SIG-M5 treated with dmso at 0.1 percent for 504 hours (cell line): ENCODE measurements at regions not wholly inside any gene's neighbourhood (a gene's known extent, or its start where the extent isn't known, plus 50 kb on each side); places are given as distances from the start of the nearest gene placed in this dataset.
"Not testable (repeated sequence)": the region's sequence is repeated elsewhere in the genome, so short reads cannot be mapped to it uniquely, and the experiment has no call there.

Source experiments
- DNase-seq: peaks from one replicate; lab custom pipeline; 2025; ENCODE audit not compliant: unreplicated experiment; lab: John Stamatoyannopoulos, UW

DNA sequence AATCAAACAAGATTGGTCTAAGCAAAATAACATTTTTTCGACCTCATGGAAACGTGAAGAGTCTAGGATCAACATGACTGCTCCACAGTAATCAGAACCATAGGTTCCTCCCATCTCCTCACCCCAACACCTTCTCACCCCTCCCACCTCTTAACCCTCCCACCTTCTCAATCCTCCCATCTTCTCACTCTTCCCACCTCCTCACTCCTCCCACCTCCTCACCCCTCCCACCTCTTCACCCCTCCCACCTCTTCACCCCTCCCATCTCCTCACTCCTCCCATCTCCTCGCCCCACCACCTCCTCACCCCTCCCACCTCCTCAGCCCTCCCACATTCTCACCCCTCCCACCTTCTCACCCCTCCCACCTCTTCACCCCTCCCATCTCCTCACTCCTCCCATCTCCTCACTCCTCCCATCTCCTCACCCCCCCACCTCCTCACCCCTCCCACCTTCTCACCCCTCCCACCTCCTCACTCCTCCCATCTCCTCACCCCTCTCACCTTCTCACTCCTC, 567.4 kb downstream of the C6orf118 start:
- DNase-seq, result no peak

DNA sequence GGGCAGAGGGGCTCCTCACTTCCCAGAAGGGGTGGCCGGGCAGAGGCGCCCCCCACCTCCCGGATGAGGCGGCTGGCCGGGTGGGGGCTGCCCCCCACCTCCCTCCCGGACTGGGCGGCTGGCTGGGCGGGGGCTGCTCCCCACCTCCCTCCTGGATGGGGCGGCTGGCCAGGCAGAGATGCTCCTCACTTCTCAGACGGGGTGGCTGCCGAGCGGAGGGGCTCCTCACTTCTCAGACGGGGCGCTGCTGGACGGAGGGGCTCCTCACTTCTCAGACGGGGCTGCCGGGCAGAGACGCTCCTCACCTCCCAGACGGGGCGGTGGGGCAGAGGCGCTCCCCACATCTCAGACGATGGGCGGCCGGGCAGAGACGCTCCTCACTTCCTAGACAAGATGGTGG, 573.3 kb downstream of the C6orf118 start:
- DNase-seq, result not testable (repeated sequence)

DNA sequence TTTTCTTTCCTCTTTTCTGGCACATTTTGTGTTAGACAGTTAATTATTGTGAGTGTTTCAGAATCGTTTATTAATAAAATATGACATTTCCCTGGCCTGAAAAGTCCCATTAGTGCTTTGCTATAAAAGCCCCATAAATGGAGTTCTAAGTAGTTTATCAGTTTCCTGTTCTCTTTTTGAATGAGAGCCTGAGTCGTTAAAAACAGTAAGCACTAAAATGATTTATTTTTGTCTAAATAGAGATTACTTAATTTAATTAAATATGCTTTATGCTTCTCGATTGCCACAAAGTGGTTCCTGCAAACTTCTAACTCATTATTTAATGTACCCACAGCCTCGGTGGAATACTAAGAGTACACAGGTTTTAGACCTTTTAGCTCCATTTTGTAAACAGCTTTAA, 577.9 kb downstream of the C6orf118 start:
- no peak for DNase-seq

DNA sequence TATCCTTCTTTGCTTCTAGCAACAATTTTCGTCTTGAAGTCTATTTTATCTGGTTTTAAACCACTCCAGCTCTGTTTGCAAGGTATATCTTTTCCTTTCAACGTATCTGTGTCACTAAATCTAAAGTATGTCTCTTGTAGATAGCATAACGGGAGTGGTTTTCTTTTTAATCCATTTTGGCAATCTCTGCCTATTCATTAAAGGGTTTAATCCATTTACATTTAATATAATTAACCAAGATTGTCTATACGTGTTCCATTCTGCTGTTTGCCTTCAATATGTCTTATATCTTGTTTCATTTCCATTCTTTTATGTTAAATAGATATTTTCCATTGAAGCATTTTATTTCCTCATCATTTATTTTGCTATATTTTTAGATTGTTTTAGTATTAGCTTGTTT, 587.9 kb downstream of the C6orf118 start:
- no peak for DNase-seq

DNA sequence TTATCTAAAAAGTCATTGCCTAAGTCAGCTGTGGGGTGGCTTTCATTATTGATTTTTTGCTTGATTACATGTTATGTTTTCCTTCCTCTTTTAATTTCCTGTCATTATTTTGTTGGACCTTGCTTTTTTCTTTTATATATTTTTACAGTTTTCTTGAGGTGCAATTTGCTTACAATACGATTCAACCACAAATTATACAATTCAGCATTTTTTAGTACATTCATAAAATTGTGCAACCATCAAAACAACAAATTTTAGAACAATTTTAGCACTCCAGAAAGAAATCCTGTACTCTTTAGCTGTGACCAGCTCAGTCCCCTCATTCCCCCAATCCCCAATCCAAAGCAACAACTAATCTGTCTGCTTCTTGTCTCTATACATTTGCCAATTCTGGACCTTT, 608.9 kb downstream of the C6orf118 start:
- DNase-seq, result no peak

DNA sequence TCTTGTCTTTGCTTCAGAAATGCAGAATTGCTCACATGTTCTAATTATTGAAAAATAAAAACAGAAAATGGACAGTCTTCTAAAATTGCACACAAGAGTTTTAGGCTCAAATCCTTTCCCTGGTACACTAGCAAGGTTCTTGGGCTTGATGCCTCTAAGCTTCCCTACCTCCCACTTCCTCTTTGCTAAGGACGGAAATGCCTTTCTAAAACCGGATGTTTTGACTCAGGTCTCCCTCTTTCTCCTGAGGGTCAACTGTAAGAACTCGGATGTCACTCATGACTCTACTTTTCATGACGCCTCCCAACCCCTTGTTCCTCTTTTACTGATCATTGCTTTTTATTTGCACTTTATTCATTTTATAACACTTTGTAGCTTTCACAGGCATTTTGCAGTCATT, 613.5 kb downstream of the C6orf118 start:
- no peak for DNase-seq

DNA sequence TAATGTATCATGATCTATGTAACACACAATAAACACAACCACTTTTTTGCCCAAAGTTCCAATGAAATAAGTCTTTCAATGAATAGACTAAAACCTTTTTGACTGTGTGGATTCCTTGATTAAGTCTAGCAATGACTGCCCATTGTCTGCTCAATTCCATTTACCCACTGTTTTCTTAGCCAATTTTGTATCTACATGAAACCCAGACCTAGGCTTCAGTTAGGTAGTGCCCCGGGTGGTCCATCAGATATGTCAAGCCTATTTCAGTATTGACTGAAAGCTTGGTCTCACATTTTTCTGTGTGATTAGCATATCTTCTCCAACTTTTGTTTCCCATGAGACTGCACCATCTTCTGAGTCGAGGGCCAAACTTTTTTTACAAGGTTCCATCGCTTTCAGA, 615.0 kb downstream of the C6orf118 start:
- DNase-seq, result no peak

DNA sequence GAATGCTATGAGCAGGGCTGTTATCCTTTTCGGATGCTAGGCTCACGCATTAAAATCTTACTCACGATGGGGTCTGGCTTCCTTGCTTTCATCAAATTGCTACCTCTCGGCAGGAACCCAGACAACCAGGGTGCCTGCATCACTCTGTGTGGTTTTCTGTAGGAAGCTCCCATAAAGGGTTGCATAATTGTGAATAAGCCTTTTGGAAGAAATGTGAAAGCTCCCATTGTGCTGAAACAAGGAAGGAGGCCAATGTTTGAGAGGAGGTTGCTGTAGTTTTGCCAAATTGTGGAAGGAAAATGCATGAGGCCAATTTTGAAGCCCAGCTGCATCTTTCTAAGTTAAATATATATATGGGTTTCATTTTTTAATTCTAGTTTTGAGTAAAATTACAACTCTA, 615.5 kb downstream of the C6orf118 start:
- no peak for DNase-seq

DNA sequence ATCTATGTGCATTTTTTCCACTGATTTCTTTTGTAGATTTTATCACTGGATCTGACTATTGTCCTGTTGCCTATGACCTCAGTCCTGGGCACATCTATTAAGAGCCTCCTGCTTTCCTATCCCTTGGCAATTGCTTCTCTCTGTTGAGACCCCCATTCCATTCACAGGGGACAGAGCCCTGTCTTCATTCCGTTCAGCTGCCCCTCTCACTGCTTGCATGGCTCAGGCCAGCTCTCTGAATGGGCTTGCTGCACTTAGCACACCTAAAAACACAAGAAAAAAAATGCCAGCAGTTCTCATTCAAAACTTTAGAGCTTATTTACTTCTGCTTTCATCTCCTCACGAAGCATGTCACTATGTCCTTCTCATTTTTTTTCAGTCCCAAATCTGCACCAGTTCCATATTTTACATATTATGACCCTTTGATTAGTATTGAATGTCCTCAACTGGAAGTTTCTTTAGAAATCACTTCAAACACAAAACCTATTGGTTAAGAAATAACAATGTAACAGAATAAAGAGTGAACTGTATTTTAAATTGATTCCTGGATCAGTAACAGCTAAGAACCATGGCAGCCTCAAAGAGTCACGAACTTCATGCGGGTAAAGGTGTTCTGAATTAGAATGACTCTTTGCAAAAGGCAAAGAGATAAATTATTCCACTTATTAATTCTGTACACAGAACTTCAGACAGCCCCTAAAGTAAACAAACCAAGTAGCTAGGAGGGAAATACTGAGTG, 616.5 kb downstream of the C6orf118 start:
- DNase-seq, result no peak

DNA sequence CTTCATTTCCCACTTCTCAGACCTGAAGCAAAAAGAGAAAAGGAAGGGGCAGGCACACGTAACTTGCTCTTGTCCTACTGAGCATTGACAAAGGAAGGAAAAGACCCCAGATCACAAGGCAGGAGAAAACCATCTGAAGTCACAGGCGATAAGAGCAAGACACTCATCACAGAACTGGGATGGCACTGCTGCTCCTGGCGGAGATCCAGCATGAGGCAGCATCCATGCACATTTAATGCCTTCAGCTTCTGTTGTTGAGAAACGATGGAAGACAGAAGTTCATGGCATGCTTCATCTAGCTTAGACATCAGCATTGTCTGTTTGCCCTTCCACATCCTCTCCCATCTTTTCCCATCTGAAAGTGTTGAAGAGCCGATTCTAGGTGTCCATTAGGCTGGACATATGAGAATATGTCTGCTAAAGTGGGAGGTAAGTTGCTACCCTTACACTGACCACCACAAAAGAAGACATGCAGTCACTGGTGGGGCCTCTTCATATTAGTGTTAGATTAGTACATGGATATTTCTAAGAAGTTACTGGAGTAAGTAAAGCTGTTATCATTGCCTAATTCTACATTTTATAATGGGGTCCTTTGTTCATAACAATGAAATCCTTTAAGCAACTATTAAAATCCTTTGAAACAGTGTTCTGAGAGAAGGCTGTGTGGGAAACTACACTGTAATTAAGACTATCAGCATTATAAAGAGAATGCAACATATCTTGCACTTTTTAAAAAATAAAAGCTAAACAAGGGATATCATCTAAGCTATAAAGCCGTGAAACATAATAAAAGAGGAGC, 618.5 kb downstream of the C6orf118 start:
- no peak for DNase-seq

DNA sequence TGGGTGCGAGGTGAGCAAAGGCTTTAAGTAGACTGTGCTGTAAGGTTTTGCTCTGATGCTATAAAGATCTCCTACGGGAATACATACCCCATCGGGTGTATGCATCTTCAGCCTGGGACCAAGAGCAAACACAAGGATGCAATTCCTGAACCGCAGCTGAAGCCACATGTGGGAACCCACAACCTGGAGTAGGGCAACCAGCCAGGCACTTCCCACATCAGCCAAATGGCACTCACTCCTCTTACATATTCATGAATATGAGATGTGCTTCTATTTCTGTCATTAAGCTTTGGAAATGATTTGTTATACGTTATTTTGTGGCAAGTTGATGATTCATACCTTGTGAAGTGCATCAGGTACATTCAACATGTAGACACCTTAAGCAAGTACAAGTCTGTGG, 619.2 kb downstream of the C6orf118 start:
- no peak for DNase-seq

DNA sequence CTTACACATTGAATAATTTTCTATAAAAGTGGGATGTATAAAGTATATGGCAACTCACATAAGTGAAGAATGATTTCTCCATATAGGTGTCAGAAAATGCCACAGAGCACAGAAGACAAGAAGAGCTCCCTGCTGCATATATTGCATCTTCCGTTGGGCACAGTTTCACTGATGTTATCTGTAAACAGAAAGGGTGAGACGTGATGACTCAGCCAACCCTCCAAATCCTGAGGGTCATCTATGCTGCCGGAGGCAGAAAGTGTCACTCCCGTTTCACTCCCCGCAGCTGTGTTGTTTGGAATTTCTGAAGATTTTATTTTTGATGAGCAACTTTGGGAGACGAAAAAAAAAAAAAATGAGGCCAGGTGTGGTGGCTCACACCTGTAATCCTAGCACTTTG, 644.1 kb downstream of the C6orf118 start:
- DNase-seq, result no peak

DNA sequence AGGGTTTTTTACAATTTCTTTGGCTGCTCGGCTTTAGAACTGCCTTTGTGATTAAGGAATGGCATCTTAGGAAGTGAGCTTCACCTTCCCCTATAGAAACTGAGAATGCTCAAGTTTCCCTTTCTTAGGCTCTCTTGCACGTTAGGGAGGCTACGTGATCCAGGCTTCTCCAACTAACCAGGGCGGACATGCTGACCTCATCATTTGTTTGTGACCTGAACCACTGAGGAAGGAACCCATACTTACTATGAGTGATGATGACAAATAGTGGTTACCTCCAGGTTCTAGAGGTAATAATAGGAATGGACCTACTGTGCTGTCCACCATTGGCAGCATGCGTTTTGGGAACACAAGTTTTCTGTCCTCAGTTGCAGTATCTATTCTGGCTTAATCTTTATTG, 645.8 kb downstream of the C6orf118 start:
- no peak for DNase-seq

DNA sequence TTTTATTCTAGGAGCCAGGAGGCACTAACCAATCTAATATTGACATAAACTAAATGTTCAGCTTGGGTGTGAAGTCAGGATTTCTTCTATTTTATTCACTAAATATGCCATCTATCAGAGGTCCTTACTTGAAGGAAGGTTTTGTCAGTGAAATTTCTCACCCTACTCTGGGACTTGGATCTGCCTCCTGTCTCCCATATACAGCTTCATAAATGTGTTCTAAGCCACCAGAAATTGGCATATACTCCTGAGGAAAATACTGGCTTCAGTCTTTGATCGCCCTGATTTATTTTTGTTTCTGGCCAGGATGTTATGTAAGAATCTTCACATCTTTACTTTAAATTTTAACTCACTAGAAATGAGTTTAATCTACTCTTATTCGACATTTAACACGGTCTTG, 647.7 kb downstream of the C6orf118 start:
- DNase-seq, result no peak

DNA sequence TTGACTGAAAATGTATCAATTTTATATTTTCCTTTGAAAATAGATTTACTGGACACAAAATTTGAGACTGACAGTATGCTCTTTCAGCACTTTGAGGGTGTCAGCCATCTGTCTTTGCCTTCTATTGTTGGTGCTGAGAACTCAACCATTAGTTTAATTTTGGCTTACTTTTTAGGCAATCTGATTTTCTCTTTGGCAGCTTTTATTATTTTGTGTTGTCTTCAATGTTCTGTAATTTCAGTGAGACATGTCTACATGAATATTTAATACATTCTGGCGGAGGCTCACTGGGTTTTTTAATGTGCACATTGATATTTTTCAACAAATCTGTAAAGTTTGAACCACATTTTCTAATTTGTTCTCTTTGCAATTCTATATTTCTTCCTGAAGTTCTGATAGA, 648.6 kb downstream of the C6orf118 start:
- DNase-seq, result no peak

DNA sequence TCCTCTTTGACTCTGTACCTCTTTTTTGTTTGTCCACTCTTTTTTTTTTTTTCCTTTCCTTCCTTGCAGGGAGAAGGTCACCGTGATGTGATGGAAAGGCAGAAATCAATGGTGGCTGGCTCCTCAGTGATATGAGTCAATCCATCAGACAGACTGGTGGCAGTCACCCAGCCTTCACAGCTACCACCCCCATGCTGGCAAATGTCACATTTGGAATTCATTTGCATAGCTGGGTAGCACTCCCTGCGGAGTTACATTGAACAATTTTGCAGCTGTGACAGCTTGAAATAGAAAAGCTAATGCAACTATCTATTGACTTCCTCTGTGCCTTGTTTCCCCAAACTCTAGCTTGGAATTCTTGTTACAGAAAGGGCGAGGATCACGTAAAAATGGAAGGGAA, 668.4 kb downstream of the C6orf118 start:
- no peak for DNase-seq

DNA sequence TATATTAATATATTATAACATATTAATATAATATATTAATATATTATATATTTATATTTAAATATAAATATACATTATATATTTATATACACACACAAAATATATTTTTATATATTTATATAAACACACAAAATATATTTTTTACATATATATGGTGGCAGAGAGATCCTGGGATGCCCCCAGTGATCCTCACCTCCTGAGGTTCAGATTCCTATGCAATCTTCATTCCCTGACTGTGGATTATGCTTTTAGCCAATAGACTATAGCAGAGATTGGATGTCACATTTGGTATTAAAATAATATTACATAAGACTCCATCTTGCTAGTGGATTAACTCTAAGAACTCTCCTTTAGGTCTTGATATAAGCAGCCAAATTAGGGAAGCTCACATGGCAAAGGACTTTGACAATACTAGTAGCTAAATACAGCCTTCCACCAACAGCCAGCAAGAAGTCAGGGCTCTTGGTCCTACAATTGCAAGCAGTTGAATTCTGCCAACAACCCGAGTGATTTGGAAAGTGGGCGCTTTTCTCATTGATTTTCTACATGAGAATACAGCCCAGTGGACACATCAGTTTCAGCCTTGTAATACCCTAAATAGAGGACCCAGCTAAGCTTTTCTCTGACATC, 681.0 kb downstream of the C6orf118 start:
- no peak for DNase-seq

DNA sequence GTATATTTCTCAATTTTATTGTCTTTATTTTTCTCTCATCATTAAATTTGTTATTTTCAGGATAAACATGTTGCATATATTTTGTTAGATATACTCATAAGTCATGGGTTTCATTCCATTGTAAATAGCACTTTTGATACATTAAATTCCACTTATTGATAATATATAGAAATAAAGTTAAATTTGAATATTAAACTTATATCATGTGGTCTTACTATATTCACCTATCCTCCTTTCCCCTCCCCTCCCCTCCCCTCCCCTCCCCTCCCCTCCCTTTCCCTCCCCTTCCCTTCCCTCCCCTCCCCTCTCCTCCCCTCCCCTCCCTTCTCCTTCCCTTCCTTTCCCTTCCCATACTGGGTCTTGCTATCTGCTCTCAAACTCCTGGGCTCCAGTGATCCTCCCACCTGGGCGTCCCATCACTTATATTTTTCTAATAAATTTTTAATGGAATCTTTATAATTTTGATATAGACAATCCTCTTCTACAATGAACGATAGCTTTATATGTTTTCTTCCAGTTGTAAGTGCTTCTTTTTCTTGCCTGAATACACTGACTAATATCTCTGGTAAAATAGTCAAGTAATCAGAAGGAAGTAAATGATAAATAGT, 692.4 kb downstream of the C6orf118 start:
- DNase-seq, result no peak

DNA sequence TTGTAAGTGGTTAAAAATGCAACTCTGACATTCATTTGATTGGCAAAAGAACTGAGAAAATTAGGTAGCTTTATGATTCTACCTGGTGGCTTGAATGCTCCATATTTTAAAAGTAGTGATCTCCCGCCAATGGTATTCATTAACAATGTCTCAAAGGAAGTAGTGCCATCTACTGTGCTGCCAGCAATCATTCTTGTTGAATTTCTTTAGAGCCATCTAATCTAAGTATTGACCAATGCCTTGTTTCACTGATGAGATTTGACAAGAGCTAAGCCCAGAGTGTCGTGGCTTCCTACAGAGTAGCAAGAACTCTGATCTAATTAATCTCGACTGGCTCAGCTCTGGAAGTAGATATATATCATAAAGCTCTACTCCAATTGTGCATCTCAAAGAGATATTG, 696.7 kb downstream of the C6orf118 start:
- DNase-seq, result no peak

DNA sequence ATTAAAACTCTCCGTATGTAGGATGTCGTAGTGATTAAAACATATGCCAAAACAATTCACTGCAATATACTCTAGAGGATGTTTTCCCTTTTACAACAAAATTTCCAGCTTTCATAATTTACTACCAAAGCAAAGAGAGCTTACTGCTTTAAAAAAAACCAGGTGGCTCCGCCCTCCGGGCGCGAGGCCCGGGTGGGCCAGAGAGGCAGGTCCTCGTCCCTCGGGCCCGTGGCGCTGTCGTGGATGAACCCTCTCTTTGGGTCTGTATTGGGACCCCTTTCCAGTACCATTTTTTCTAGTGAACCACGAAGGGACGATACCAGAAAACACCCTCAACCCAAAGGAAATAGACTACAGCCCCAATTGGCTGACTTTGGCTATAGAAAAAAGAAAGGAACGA, 698.5 kb downstream of the C6orf118 start:
- DNase-seq, result not testable (repeated sequence)

DNA sequence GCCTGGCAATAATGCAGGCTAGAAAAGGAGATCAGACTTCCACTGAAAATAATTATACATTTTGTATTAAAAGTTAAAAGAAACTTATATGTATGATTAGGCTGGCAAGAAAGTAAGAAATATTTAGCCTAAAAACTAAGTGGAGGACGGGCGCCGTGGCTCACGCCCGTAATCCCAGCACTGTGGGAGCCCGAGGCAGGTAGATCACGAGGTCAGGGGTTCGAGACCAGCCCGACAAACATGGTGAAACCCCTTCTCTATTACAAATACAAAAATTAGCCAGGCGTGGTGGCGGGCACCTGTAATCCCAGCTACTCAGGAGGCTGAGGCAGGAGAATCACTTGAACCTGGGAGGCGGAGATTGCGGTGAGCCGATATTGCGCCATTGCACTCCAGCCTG, 707.0 kb downstream of the C6orf118 start:
- DNase-seq, result not testable (repeated sequence)

DNA sequence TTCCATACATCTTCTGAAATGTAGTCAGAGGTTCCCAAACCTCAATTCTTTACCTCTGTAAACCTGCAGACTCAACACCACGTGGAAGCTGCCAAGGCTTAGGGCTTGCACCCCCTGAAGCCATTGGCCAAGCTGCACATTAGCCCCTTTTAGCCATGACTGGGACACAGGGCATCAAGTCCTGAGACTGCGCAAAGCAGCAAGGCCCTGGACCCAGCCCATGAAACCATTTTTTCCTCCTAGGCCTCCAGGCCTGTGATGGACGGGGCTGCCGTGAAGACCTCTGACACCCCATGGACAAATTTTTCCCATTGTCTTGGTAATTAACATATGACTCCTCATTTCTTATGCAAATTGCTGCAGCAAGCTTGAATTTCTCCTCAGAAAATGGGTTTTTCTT, 727.8 kb downstream of the C6orf118 start:
- no peak for DNase-seq
